NT2/D1 (cell line): ENCODE measurements at regions not wholly inside any gene's neighbourhood (a gene's known extent, or its start where the extent isn't known, plus 50 kb on each side); places are given as distances from the start of the nearest gene placed in this dataset.

Experiments used
- DNase-seq: peaks from one replicate; pipeline ENCODE4 v3.0.0-alpha.2; 2011; ENCODE audit warnings: low read depth, low spot score
- H3K27me3 ChIP-seq: 2 replicates; pipeline ENCODE4 v1.6.0; 2011; ENCODE audit warnings: mild to moderate bottlenecking; ENCODE audit not compliant: insufficient read length, insufficient read depth
- H3K36me3 ChIP-seq: 2 replicates; pipeline ENCODE4 v1.6.1; 2011; ENCODE audit warnings: mild to moderate bottlenecking, low read length, mixed read lengths; ENCODE audit not compliant: insufficient read depth, insufficient read length
- H3K4me1 ChIP-seq: 2 replicates; pipeline ENCODE4 v1.5.1; 2011; ENCODE audit not compliant: insufficient read depth, insufficient read length
- H3K4me3 ChIP-seq: 2 replicates; pipeline ENCODE4 v1.5.1; 2011; ENCODE audit warnings: low read depth; ENCODE audit not compliant: insufficient read length
- H3K9ac ChIP-seq: 2 replicates; pipeline ENCODE4 v1.6.0; 2011; ENCODE audit warnings: low read depth; ENCODE audit not compliant: insufficient read length
- H3K9me3 ChIP-seq: 2 replicates; pipeline ENCODE4 v1.5.1; 2011; ENCODE audit warnings: mild to moderate bottlenecking, low read length; ENCODE audit not compliant: insufficient read depth
- SUZ12 ChIP-seq: IDR thresholded peaks from 2 replicates; pipeline ENCODE4 v1.6.1; 2011; ENCODE audit not compliant: insufficient read length, insufficient read depth; ENCODE audit errors: extremely low read depth
- YY1 ChIP-seq: IDR thresholded peaks from 2 replicates; pipeline ENCODE4 v1.6.1; 2011; ENCODE audit not compliant: insufficient read length, insufficient read depth
- ZNF274 ChIP-seq: IDR thresholded peaks from 2 replicates; pipeline ENCODE4 v1.6.1; 2011; ENCODE audit warnings: mild to moderate bottlenecking, low read depth, low read length

DNA sequence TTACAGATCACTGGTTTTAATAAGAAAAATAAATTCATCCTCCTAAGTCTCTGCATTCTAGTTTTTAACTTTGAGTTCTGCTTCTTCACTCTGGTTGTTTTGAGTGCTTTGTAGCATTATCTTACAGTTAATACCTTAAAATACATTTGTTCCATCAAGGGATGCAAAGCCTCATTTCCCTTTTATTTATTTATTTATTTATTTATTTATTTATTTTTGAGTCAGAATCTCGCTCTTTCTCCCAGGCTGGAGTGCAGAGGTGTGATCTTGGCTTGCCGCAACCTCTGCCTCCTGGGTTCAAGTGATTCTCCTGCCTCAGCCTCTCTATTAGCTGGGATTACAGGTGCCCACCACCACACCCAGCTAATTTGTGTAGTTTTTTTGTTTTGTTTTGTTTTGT lies 147.8 kb downstream of the ZNF326 start:
- no peak for TF ChIP-seq YY1
- TF ChIP-seq ZNF274: no peak
- no peak for TF ChIP-seq SUZ12
- H3K36me3 ChIP-seq: no peaks in the 10 kb centered on the region
- no peak for DNase-seq
- H3K4me3 ChIP-seq: no peak overlapping the region
- no peaks in the 10 kb centered on the region for H3K4me1 ChIP-seq
- no peaks in the 10 kb centered on the region for H3K27me3 ChIP-seq
- no peak overlapping the region for H3K9ac ChIP-seq
- H3K9me3 ChIP-seq: peaks cover 29% of the 10 kb centered on the region

GRCh38 chr1:90139837-90140236 lies 144.9 kb downstream of the ZNF326 start:
- H3K27me3 ChIP-seq: no peaks in the 10 kb centered on the region
- DNase-seq: no peak
- no peaks in the 10 kb centered on the region for H3K36me3 ChIP-seq
- no peak overlapping the region for H3K9ac ChIP-seq
- H3K4me1 ChIP-seq: no peaks in the 10 kb centered on the region
- TF ChIP-seq YY1: no peak
- no peak for TF ChIP-seq ZNF274
- no peak for TF ChIP-seq SUZ12
- peaks cover 34% of the 10 kb centered on the region for H3K9me3 ChIP-seq
- no peak overlapping the region for H3K4me3 ChIP-seq

DNA sequence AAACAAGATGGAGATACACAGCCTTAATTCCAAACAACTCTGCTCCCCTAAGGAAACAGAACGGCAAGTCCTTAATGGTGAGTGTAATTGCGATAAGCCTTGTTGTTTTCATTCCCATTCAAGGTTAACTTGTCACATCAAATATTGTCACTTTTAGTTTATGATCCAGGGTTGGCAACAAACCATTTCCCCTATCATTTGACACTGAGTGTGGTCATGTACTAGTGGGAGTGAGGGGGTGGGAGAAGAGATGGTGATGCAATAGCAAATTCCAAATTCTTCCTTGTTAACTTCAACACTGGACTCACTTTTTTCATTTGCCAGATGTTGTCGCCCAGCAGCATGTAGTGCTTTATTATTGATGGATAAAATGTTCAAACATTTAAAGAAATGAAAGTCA lies 140.4 kb downstream of the ZNF326 start:
- peaks cover 27% of the 10 kb centered on the region for H3K9me3 ChIP-seq
- no peak overlapping the region for H3K9ac ChIP-seq
- no peaks in the 10 kb centered on the region for H3K4me1 ChIP-seq
- H3K4me3 ChIP-seq: no peak overlapping the region
- H3K27me3 ChIP-seq: no peaks in the 10 kb centered on the region
- no peak for DNase-seq
- TF ChIP-seq YY1 (no peak), SUZ12 (no peak), ZNF274 (no peak)
- H3K36me3 ChIP-seq: no peaks in the 10 kb centered on the region

- no peaks in the 10 kb centered on the region for H3K36me3 ChIP-seq
- H3K9ac ChIP-seq: no peak overlapping the region
- no peak for TF ChIP-seq SUZ12
- TF ChIP-seq ZNF274: no peak
- H3K4me1 ChIP-seq: no peaks in the 10 kb centered on the region
- no peak for DNase-seq
- peaks cover 18% of the 10 kb centered on the region for H3K9me3 ChIP-seq
- no peak overlapping the region for H3K4me3 ChIP-seq
- H3K27me3 ChIP-seq: no peaks in the 10 kb centered on the region
Measured at GRCh38 chr1:90134175-90134955, 139.5 kb downstream of the ZNF326 start.

- Histone ChIP-seq H3K9me3 (peaks cover 6% of the 10 kb centered on the region), H3K9ac (no peak overlapping the region), H3K36me3 (no peaks in the 10 kb centered on the region), H3K4me1 (no peaks in the 10 kb centered on the region), H3K27me3 (no peaks in the 10 kb centered on the region), H3K4me3 (no peak overlapping the region)
- DNase-seq: peak; percentile 38
- TF ChIP-seq YY1 (no peak), SUZ12 (no peak), ZNF274 (no peak)
Measured at GRCh38 chr1:90133133-90133532, 138.2 kb downstream of the ZNF326 start.

- peaks cover 2% of the 10 kb centered on the region; the same call in 1 of the 2 replicates for H3K9me3 ChIP-seq
Measured at GRCh38 chr1:90132306-90132705, 137.4 kb downstream of the ZNF326 start.

GRCh38 chr1:90127288-90127953 lies 132.5 kb downstream of the ZNF326 start:
- Histone ChIP-seq H3K27me3 (no peaks in the 10 kb centered on the region), H3K4me1 (no peaks in the 10 kb centered on the region), H3K36me3 (no peaks in the 10 kb centered on the region), H3K9ac (no peak overlapping the region), H3K4me3 (no peak overlapping the region), H3K9me3 (no peaks in the 10 kb centered on the region)
- TF ChIP-seq YY1: no peak
- TF ChIP-seq ZNF274: no peak
- no peak for TF ChIP-seq SUZ12
- DNase-seq: no peak

More at GRCh38 chr1:90132306-90132705, 137.4 kb downstream of the ZNF326 start:
- Histone ChIP-seq H3K4me3 (no peak overlapping the region), H3K9ac (no peak overlapping the region), H3K27me3 (no peaks in the 10 kb centered on the region), H3K4me1 (no peaks in the 10 kb centered on the region), H3K36me3 (no peaks in the 10 kb centered on the region)
- DNase-seq: no peak
- no peak for TF ChIP-seq YY1
- TF ChIP-seq ZNF274: no peak
- TF ChIP-seq SUZ12: no peak
